ENCODE measurements at regions not wholly inside any gene's neighbourhood (a gene's known extent, or its start where the extent isn't known, plus 50 kb on each side); places are given as distances from the start of the nearest gene placed in this dataset.

DNA sequence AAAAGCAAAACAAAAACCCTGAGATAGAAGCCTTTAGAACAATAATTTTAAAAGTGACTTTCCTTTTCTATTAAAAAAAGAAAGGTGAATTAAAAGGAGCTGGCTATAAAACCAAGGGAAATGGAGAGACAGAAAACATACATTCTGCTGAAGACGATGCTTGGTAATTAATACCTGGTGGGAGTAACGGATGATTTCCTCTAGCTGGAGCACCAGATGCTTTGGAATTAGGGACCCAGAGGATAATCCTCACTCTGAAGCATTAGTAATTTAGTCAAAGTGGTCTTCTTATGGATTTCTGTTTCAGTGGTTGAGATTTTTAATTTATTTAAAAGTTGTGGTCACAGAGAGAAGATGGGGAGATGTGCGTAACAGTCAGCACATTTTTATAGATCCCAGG, 982.5 kb downstream of the TLE4 start:
- no peak for DNase-seq (ENCODE audit: low read depth in 2 of 2)

- no peak for DNase-seq (ENCODE audit: low read depth in 2 of 2)
Observed at GRCh38 chr9:80552931-80553330, 981.2 kb downstream of the TLE4 start.

DNA sequence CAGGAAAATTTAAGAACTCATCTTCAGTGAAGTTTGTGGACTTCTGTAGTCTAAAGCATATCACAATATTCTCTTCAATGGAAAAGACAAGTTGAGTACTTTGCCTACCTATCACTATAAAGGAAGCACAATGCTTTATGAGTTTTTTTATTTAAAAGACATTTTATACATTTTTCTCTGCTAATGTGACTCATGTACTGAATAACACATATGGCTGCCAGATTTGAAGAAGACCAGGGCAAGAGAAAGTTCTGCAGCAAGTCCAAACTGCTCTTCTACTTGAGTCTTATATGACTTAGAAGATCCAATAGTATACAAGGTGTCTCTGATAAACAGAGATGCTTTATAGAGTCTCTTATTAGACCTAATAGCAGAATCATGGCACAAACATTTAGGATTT, 978.4 kb downstream of the TLE4 start:
- DNase-seq (ENCODE audit: low read depth in 2 of 2): no peak

DNA sequence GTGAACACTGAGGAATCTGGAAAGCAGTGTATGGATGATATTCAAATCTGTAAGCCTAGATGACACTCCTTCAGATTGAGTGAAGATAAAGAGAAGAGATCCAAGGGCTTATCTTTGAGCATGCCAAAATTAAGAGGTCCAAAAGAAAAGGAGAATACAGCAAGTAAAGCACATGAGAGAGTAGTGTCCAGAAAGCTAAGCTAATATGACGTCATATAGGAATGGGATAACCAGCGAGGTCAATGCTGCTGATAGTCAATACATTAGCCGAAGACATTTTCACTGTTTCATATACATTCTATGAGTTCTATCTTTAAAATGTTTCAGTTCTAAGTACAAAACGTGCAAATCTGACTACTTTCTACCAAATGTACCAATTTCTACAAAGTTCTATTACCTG, 975.8 kb downstream of the TLE4 start:
- no peak for DNase-seq (ENCODE audit: low read depth in 2 of 2)

- no peak for DNase-seq (ENCODE audit: low read depth in 2 of 2)
Observed at GRCh38 chr9:80540387-80540786, 968.6 kb downstream of the TLE4 start.

DNA sequence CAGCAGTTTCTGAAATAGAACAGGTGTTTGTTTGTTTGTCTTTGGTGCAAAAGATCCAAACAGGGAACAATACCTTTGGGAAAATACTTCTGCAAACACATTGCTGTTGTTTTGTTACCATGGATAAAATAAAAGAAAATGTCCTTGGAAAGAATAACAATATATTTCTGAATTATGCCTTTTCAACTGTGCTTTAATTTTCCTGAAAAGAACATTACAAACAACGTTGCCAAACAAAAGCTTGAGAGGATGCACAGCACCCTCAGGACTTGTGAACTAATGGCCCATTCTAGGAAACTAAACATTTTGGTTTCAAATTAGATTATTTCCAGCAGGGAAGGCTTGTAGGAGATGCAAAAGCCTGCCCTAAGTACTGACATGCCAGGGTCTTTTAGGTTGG, 967.2 kb downstream of the TLE4 start:
- no peak for DNase-seq (ENCODE audit: low read depth in 2 of 2)

GRCh38 chr9:80522465-80522864, 950.7 kb downstream of the TLE4 start:
- no peak for DNase-seq (ENCODE audit: low read depth in 2 of 2)

DNA sequence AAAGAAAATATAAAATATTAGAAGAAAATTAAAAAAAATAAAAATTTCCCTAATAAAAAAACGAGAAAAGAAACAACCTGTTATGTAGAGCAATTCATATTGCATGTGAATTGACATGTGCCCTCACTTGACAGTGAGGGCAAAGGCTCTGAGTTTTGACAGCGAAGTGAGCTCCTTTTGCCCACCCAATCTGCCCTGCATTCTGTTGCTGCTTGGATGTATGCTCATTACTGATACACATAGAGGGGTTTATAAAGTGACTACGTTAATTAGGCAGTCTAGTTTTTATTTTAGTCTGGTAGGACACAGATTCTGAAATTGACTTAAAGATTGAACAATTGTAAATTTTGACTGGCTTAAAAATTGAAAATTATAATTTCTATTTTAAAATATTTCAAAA, 949.4 kb downstream of the TLE4 start:
- DNase-seq (ENCODE audit: low read depth in 2 of 2): no peak

DNA sequence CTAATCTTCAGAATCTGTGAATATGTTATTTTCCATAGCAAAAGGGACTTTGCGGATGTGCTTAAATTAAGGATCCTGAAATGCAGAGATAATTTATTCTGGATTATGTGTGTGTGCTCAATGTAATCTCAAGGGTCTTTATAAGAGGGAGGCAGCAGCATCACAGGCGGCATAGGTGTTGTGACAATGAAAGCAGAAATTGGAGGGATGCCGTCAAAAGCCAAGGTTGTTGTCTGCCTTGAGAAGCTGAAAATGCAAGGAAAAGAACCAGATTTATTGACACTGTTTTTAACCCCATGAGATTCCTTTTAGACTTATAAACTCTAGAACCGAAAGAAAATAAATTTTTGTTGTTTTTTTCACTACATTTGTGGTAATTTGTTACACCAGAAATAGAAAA, 948.5 kb downstream of the TLE4 start:
- DNase-seq (ENCODE audit: low read depth in 2 of 2): no peak

DNA sequence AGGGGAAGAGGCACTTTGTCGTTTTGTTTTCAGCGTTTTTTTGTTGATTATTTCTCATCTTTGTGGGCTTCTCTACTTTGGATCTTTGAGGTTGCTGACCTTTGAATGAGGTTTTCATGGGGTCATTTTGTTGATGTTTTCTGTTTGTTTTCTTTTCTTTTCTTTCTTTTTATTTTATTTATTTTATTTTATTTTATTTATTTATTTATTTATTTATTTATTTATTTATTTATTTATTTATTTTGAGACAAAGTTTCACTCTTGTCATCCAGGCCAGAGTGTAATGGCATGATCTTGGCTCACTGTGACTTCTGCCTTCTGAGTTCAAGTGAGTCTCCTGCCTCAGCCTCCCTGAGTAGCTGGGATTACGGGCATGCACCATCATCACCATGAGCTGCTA, 946.7 kb downstream of the TLE4 start:
- DNase-seq (ENCODE audit: low read depth in 2 of 2): no peak

DNA sequence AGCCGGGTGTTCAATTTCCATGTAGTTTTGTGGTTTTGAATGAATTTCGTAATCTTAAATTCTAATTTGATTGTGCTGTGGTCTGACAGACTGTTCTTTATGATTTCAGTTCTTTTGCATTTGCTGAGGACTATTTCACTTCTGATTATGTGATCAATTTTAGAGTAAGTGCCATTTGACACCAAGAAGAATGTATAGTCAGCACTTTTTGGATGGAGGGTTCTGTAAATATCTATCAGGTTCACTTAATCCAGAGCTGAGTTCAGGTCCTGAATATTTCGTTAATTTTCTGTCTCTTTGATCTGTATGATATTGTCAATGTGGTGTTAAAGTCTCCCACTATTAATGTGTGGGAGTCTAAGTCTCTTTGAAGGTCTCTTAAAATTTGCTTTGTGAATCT, 944.9 kb downstream of the TLE4 start:
- no peak for DNase-seq (ENCODE audit: low read depth in 2 of 2)

- no peak for DNase-seq (ENCODE audit: low read depth in 2 of 2)
Observed at GRCh38 chr9:80509358-80509757, 937.6 kb downstream of the TLE4 start.

DNA sequence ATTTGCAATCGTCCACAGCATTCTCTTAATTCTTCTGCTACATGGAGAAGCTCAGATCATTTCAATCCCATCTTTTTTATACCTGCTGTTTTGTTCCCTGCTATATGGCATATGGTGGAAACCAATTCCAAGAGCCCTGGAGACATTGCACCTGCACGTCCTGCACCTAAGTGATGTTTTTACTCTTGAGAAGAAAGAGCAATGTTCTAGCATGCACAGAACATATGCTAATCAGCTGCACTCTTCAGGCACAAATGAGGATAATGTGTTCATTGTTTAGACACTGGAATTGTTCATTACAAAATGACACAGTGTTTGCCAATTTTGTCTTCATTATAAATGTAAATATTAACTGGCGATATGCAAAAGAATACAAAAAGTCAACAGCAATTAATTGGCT, 935.8 kb downstream of the TLE4 start:
- DNase-seq (ENCODE audit: low read depth in 2 of 2): no peak

DNA sequence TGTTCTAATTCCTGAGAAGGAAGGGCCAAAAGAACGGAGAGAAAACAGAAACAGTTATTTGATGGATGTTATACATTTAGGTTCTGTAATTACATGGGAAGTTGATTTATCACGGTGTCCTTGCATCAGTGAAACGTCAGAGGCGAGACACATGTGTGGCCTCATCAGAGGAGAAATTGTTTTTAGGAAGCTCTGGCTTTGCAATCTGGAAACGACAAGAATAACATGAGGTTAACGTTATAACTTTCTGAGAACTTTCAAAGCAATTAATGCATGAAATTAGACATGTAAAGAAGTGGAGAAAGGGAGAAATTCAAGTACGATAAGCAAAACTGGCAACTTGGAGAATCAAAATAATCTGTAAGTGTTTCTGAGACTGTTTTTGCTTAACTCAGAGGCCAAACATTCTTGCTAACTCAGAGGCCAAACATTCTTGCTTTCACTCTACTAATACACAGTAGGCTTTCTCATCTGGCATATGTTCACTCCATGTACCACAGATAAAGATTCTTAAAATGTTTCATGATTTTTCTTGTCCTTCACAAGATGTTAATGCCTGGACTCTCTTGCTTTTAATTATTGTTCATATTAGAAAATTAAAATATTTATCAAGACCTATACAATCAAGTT, 933.0 kb downstream of the TLE4 start:
- no peak for DNase-seq (ENCODE audit: low read depth in 2 of 2)

DNA sequence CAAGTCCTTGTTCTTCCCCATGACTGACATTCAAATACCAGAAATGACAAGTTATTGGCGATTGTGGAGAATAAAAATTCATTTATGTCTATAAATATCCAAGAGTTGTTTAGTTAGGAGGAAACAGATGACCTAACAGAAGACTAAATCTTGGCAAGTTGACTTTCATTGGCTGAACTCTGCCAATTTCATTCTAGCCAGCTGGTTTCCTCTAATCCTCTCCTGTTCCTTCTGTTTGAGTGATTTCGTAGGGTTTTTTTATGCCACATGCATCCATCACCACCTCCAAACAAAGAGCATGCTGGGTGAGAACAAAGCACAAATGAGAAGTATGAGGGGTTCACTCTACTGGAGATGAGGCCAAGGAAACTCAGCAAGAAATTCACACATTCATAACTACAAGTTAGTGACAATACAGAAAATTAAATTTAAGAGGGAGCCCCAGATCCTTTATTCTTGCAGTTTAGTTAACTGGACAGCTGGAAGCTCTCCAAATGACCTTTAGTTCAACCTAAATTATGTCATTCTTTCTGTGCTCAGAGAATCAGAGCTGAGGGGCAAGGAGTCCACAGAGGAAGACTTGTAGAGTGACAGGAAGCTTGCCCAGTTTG, 932.0 kb downstream of the TLE4 start:
- no peak for DNase-seq (ENCODE audit: low read depth in 2 of 2)

DNA sequence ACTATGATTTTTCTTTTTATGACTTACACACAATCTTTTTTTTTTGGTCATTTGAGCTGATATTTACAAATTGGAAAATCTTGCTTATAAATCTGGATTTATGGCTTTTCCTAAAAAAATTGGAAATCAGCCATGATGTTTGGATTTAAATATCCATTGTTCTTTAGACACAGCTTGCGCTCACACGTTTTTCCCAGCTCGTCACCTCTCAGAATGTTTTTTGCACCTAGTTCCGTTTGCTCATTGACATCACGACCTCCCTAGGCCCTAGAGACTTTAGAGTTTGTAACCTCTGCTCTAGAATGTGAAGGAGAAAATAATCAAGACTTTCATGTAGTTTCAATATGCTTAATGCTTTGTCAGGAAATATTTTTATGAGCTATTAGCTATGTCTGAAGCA, 930.5 kb downstream of the TLE4 start:
- no peak for DNase-seq (ENCODE audit: low read depth in 2 of 2)

DNA sequence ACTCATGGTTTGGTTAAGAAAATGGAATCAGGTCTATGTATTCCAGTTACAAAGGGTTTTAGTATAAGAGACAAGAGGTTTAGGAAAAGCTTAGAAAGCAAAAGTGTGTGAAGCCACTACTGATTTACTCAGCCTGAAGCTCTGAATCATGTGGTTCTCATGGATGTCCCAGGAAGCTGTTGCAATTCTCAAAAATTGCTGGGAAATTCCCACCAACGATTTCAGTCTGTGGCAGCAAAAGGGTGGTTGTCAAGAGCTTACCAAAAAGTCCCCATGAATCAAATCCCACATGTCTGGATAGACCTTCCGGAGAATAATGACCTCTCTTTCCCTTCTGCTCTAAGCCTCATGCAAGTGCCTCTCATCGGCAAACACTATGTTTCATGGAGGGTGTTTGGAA, 929.9 kb downstream of the TLE4 start:
- no peak for DNase-seq (ENCODE audit: low read depth in 2 of 2)

- no peak for DNase-seq (ENCODE audit: low read depth in 2 of 2)
Observed at GRCh38 chr9:80500300-80500699, 928.5 kb downstream of the TLE4 start.

- DNase-seq (ENCODE audit: low read depth in 2 of 2): no peak
Observed at GRCh38 chr9:80498001-80498555, 926.3 kb downstream of the TLE4 start.

DNA sequence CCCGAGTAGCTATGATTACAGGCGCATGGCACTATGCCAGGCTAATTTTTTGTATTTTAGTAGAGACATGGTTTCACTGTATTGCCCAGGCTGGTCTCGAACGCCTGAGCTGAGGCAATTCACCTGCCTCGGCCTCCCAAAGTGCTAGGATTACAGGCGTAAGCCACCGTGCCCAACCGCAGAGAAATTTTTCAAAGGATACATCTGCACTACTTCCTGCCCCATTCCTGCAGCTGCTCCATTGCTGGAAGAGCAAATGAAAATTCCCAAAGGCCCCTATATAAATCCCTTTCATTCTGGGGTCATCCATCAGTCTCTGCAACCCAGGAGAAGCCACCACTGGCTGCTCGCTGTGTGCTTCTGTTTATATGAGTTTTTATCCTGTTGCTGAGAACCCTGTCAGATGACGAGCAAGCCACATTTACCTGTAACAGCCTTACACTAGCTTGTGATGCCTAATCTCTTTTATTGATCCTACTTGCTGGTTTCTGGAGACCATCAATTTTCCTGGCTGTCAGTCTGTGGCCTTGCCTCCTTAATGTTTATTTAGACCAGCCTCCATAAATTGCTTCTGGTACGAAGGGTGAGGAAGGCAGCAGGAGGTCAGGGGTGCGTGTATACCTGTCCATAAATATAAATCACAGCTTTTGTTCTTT, 925.3 kb downstream of the TLE4 start:
- no peak for DNase-seq (ENCODE audit: low read depth in 2 of 2)

DNA sequence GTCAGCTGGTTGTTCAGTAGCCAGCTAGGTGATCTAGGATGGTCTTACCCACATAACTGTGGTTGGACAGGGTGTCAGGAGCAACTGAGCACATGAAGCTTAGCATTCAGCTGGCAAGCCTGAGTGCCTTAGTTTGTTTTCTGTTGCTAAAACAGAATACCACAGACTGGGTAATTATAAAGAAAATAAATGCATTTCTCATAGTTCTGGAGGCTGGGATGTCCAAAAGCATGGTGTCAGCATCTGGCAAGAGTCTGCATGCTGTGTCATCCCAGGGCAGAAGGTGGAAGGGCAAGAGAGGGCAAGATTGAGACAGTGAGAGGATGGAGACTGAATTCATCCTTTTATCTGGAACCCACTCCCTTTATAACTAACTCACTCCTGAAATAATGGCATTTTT, 921.5 kb downstream of the TLE4 start:
- no peak for DNase-seq (ENCODE audit: low read depth in 2 of 2)

- no peak for DNase-seq (ENCODE audit: low read depth in 2 of 2)
Observed at GRCh38 chr9:80492221-80492620, 920.5 kb downstream of the TLE4 start.

DNA sequence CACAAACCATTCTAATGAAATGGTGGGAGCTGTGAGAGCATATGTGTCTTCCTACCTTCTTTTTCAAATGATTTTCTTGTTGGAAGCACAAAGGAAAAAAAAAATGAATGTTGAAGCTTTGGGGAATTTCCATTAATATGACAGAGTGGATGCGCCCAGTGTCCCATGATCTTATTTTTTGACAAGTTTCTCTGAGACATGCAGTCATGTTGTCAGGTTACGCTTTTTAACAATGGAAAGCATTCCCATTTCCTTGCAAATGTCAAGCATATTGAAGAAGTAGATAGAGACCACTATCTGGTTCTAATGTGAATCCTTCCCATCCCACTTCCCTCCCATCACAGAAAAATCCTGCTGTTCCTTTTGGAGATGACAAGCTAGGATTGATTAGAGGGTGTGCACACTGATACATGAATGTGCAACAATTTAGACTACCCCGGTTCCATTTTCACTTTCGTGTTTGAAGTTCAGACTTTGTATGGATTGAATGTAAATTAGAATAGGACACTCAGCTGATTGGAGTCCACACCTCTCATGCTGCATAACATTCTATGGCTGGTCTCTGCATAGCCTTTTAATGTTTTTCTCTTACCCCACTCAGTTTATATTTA, 919.4 kb downstream of the TLE4 start:
- DNase-seq (ENCODE audit: low read depth in 2 of 2): no peak
